SK-N-SH (cell line): ENCODE measurements at regions not wholly inside any gene's neighbourhood (a gene's known extent, or its start where the extent isn't known, plus 50 kb on each side); places are given as distances from the start of the nearest gene placed in this dataset.

Source experiments
- FOSL2 ChIP-seq: IDR thresholded peaks from 2 replicates; pipeline ENCODE4 v1.4.0; 2012; ENCODE audit warnings: low read depth, mild to moderate bottlenecking, moderate library complexity, borderline replicate concordance
- FOXM1 ChIP-seq: IDR thresholded peaks from 2 replicates; pipeline ENCODE4 v1.4.0; 2012; ENCODE audit warnings: low read depth, mild to moderate bottlenecking
- JUND ChIP-seq: IDR thresholded peaks from 2 replicates; pipeline ENCODE4 v1.4.0; 2012
- MAX ChIP-seq: IDR thresholded peaks from 2 replicates; pipeline ENCODE4 v1.4.0; 2012; ENCODE audit warnings: low read depth
- NFIC ChIP-seq: IDR thresholded peaks from 2 replicates; pipeline ENCODE4 v1.4.0; 2012; ENCODE audit warnings: borderline replicate concordance
- NRF1 ChIP-seq: IDR thresholded peaks from 2 replicates; pipeline ENCODE4 v1.6.1; 2012; ENCODE audit warnings: low read depth, mild to moderate bottlenecking, low read length
- RXRA ChIP-seq: IDR thresholded peaks from 2 replicates; pipeline ENCODE4 v1.4.0; 2012; ENCODE audit warnings: low read depth, mild to moderate bottlenecking, borderline replicate concordance
- TCF12 ChIP-seq: IDR thresholded peaks from 2 replicates; pipeline ENCODE4 v1.4.0; 2012
- small RNA-seq, 7 experiments: library from RNA; depleted of rRNA; stranded (forward); fragments of <200 nt; gene quantifications; one replicate each; pipeline ENCODE3, GENCODE V24; 2012
- TF ChIP-seq, protein P1 (sequence below): IDR thresholded peaks from 2 replicates; pipeline ENCODE4 v1.4.0; 2012; ENCODE audit warnings: low read depth, borderline replicate concordance

- TF ChIP-seq TCF12 (no peak), NRF1 (no peak), JUND (no peak), RXRA (no peak), NFIC (no peak), FOSL2 (no peak), MAX (no peak), FOXM1 (no peak)
- TF ChIP-seq, protein P1, sequence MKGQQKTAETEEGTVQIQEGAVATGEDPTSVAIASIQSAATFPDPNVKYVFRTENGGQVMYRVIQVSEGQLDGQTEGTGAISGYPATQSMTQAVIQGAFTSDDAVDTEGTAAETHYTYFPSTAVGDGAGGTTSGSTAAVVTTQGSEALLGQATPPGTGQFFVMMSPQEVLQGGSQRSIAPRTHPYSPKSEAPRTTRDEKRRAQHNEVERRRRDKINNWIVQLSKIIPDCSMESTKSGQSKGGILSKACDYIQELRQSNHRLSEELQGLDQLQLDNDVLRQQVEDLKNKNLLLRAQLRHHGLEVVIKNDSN, result no peak
Observed at GRCh38 chr12:74988156-74988555, 221.5 kb downstream of the KCNC2 start (continued).

Small RNA genes lying in the stretch of these regions (small RNA-seq; reads per million reads assigned to genes)
- gene AC123904.2, result 0 reads per million in 7 experiments
